ENCODE measurements at regions not wholly inside any gene's neighbourhood (a gene's known extent, or its start where the extent isn't known, plus 50 kb on each side); places are given as distances from the start of the nearest gene placed in this dataset.
"Not testable (repeated sequence)": the region's sequence is repeated elsewhere in the genome, so short reads cannot be mapped to it uniquely, and the experiment has no call there.

DNA sequence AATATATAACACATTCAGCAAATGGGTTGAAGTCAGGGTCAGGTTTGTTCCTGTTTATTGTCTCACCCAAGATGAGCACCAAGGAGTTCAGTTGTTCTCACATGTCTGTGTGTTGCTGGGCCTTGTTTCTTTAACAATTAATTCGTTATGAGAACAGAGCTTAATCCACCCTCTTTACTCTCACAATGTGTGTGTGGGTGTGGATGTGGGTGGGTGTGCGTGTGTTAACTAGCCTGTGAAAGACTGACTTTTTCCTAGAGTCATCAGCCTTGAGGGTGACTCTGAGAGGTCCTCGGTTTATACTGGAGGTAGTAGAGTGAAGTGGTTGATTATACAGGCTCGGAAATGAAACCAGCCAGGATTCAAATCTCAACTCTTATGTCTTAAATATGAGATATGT is 672.1 kb downstream of the MAFB start:
- TF ChIP-seq, protein P1, sequence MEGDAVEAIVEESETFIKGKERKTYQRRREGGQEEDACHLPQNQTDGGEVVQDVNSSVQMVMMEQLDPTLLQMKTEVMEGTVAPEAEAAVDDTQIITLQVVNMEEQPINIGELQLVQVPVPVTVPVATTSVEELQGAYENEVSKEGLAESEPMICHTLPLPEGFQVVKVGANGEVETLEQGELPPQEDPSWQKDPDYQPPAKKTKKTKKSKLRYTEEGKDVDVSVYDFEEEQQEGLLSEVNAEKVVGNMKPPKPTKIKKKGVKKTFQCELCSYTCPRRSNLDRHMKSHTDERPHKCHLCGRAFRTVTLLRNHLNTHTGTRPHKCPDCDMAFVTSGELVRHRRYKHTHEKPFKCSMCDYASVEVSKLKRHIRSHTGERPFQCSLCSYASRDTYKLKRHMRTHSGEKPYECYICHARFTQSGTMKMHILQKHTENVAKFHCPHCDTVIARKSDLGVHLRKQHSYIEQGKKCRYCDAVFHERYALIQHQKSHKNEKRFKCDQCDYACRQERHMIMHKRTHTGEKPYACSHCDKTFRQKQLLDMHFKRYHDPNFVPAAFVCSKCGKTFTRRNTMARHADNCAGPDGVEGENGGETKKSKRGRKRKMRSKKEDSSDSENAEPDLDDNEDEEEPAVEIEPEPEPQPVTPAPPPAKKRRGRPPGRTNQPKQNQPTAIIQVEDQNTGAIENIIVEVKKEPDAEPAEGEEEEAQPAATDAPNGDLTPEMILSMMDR (IDR thresholded peaks at IDR 0.05; ENCODE audit: insufficient read depth, missing control alignments): no peak
- FAIRE-seq (no peak), DNase-seq (ENCODE audit: insufficient read length, low spot score) (no peak)

- no peak for FAIRE-seq
- no peak for DNase-seq (ENCODE audit: insufficient read length, low spot score)
- TF ChIP-seq, protein P1 (IDR thresholded peaks at IDR 0.05; ENCODE audit: insufficient read depth, missing control alignments): no peak
Measured at GRCh38 chr20:40016392-40016791, 672.6 kb downstream of the MAFB start.

GRCh38 chr20:40012026-40012425 is 677.0 kb downstream of the MAFB start:
- not testable (repeated sequence) for DNase-seq (ENCODE audit: insufficient read length, low spot score); FAIRE-seq

- TF ChIP-seq, protein P1 (IDR thresholded peaks at IDR 0.05; ENCODE audit: insufficient read depth, missing control alignments): no peak
- DNase-seq (ENCODE audit: insufficient read length, low spot score) (no peak), FAIRE-seq (no peak)
Measured at GRCh38 chr20:40010483-40010882, 678.6 kb downstream of the MAFB start.

DNA sequence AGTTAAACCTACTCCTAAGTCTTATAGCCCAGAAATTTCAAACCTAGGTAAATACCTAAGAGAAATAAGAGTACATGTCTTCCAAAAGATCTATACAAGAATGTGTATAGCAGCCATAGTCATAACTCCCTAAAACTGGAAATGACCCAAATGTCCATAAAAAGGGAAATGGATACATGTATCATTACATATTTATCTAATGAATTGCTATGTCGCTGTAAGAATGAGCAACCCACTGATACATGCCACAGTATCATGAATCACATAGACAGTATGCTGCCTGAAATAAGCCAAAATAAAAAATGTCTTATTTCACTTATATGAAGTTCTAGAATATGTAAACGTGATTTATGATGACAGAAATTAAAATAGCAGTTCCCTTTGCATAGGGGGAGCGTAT is 679.5 kb downstream of the MAFB start:
- TF ChIP-seq, protein P1 (IDR thresholded peaks at IDR 0.05; ENCODE audit: insufficient read depth, missing control alignments): no peak
- FAIRE-seq (no peak), DNase-seq (ENCODE audit: insufficient read length, low spot score) (no peak)

- no peak for DNase-seq (ENCODE audit: insufficient read length, low spot score)
- FAIRE-seq: no peak
- TF ChIP-seq, protein P1 (IDR thresholded peaks at IDR 0.05; ENCODE audit: insufficient read depth, missing control alignments): no peak
Measured at GRCh38 chr20:40008177-40008576, 680.9 kb downstream of the MAFB start.

GRCh38 chr20:40006168-40006860 is 682.7 kb downstream of the MAFB start:
- TF ChIP-seq, protein P1 (IDR thresholded peaks at IDR 0.05; ENCODE audit: insufficient read depth, missing control alignments): no peak
- DNase-seq (ENCODE audit: insufficient read length, low spot score): no peak
- FAIRE-seq: no peak

GRCh38 chr20:40004092-40004491 is 684.9 kb downstream of the MAFB start:
- not testable (repeated sequence) for FAIRE-seq; DNase-seq (ENCODE audit: insufficient read length, low spot score)

Measured in D721Med (cell line).